HG02840 (cell line): ENCODE measurements at regions not wholly inside any gene's neighbourhood (a gene's known extent, or its start where the extent isn't known, plus 50 kb on each side); places are given as distances from the start of the nearest gene placed in this dataset.
"Not testable (repeated sequence)": the region's sequence is repeated elsewhere in the genome, so short reads cannot be mapped to it uniquely, and the experiment has no call there.

Source experiments
- ATAC-seq: cut with Tn5 transposase; IDR thresholded peaks from one replicate; pipeline ENCODE4 v1.9.1; 2021; ENCODE audit warnings: mild to moderate bottlenecking, moderate library complexity, moderate number of reproducible peaks; ENCODE audit not compliant: unreplicated experiment, low FRiP score

GRCh38 chr11:90446207-90446606, 223.4 kb upstream of the CHORDC1 start:
- ATAC-seq, result no peak

DNA sequence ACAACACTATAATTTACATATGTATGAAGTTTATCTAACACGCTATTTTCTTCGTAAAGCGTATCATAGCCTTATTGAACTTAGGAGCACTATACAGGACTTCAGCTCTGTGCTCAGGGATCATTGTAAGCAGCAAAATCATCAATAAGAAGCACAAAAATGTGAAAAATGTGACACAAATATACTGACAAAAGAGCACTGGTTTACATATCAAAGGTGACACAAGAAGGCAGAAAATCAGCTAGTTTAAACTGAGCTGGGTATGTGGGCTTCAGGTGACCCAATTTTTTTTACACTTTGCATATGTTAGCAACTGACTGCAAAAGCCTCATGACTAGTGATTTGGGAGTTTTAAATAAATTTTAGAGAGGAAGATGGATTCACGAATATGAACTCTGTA, 215.2 kb upstream of the CHORDC1 start:
- ATAC-seq, result no peak

DNA sequence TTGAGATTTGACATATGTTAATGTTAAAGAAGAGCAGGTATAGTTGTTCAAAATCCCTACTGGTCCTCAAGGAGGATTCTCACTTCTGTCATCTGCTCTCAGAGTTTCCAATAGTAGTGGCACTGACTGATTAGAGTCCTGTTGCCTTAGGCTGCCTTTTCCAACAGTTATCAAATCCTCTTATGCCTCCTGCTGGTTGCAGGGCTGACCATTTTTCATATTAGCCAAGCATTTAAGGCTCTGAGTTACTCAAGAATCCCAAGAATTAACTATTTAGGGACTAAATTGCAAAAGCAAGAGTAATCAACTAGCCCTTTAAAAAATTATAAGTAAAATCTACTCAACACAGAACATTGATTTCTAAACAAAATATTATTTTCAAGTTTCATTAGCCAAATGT, 212.0 kb upstream of the CHORDC1 start:
- no peak for ATAC-seq

DNA sequence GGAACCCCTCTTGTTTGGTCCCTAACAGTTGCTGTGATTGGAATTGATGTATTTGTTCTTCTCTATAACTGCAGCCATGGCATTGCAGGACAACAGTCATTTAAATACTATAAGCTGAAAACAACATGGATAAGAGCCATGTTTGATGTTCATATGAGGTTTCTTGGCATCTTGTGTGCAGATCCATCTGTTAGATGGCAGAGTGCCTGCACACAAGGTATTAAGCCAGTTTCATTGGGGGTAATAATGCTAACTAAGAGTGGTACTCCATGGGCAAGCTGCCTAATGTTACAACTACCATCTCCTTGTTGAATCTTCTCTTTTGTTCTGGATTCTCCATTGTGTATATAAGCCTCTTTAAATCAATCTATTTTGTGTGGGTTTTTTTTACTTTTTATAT, 206.0 kb upstream of the CHORDC1 start:
- ATAC-seq, result no peak

- no peak for ATAC-seq
Measured at GRCh38 chr11:90426442-90426841, 203.6 kb upstream of the CHORDC1 start.

GRCh38 chr11:90423378-90423777, 200.5 kb upstream of the CHORDC1 start:
- no peak for ATAC-seq

- not testable (repeated sequence) for ATAC-seq
Measured at GRCh38 chr11:90422787-90423186, 199.9 kb upstream of the CHORDC1 start.

GRCh38 chr11:90414221-90414620, 191.4 kb upstream of the CHORDC1 start:
- ATAC-seq, result no peak

DNA sequence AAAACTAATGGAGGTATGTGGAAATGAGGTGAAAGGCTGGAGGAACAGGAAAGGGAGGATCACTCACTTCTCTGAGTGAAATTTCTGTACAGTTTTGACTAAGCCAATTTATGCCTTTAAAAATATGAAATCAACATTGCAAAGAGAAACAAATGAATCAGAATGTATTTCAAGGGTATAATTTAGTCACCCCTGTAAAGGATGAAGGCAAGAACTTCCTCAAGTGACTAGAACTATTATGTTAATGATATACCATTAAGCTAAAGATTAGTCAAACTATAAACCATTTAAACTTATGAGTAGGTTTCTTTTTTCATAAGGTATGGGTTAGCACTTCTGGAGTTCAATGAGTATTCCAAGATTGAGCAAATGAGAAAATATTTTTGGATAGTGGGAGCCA, 184.5 kb upstream of the CHORDC1 start:
- no peak for ATAC-seq

DNA sequence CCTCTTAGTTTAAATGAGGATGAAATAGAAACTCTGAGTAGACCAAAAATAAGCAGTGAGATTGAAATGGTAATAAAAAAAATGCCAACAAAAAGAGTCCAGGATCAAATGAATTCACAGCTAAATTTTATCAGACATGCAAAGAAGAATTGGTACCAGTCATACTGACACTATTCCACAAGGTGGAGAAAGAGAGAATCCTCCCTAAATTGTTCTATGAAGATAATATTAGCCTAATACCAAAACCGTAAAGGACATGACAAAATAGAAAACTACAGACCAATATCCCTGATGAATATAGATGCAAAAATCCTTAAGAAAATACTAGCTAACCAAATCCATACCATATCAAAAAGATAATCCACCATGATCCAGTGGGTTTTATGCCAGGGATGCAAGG, 169.8 kb upstream of the CHORDC1 start:
- no peak for ATAC-seq

GRCh38 chr11:90391756-90392155, 168.9 kb upstream of the CHORDC1 start:
- ATAC-seq, result no peak

DNA sequence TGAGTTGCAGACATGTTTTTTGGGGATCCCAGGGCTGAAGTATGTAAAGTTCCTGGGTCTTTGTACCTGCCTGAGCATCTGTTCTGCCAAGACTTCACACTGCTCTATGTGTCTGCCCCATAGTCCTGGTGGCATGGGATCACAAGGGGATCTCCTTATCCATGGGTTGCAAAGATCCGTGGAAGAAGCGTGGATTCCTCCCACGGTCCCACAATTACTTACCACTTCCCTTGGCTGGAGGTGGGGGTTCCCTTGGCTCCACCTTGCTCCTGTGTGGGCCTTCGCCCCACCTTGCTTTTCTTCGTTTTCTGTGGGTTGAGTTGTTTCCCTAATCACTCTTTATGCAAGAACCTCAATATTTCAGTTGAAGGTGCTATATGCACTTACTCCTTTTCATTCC, 157.4 kb upstream of the CHORDC1 start:
- no peak for ATAC-seq

DNA sequence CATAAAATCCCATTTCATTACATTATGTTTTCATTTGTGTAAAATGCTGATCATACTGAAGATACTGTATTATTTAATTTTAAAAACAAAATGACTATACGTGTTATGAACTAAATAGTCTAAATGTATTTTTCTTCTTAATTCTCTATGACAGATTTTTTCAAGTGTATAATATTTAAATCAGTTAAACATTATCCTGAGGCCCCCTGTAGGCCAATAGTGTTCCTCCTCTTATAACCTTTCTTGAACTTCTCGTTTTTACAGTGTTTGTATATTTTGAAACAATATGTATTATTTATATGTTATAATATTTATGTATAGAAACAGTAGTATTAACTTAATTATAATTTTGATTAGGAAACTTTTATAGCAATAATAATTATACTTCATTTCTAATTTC, 151.1 kb upstream of the CHORDC1 start:
- ATAC-seq, result no peak

DNA sequence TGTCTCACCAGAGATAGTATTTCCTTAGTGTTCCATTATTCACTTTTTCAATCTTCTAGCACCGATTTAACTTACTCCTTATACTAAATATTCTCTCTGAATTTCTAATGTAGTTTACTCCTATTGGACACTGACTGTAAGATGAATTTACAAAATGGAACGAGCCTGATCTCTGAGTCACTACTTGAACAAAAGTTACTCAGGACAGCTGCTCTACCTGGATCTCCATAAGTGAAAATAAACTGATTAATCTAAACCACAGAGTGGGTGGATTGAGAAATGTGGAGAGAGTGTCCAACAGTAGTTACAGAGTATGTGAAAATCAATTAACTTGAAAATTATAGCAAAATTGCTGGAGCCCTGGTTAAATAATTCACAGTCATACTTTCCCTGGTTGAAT, 141.7 kb upstream of the CHORDC1 start:
- ATAC-seq, result no peak

GRCh38 chr11:90363739-90364138, 140.9 kb upstream of the CHORDC1 start:
- ATAC-seq, result no peak

- no peak for ATAC-seq
Measured at GRCh38 chr11:90355200-90355599, 132.4 kb upstream of the CHORDC1 start.

DNA sequence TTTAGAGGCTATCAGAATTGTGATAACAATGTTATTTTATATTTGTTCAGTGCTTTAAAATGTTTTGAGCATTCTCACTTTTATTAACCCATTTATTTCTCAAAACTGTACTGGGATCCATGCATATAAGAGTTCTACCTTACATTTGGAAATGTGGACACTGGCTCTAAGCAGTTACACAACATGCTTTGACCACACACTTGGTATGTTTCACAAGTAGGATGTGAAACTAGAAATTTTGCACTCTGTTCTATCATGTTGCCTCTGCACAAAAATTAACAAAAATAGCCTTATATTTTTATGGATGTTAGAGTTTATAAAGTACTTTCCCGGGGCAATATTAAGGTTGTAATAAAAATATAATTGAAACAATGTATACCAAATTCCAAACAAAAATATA, 126.9 kb upstream of the CHORDC1 start:
- ATAC-seq, result no peak

- no peak for ATAC-seq
Measured at GRCh38 chr11:90344546-90344945, 121.7 kb upstream of the CHORDC1 start.

GRCh38 chr11:90343673-90344072, 120.8 kb upstream of the CHORDC1 start:
- ATAC-seq, result no peak

- ATAC-seq, result no peak
Measured at GRCh38 chr11:90341986-90342385, 119.1 kb upstream of the CHORDC1 start.

DNA sequence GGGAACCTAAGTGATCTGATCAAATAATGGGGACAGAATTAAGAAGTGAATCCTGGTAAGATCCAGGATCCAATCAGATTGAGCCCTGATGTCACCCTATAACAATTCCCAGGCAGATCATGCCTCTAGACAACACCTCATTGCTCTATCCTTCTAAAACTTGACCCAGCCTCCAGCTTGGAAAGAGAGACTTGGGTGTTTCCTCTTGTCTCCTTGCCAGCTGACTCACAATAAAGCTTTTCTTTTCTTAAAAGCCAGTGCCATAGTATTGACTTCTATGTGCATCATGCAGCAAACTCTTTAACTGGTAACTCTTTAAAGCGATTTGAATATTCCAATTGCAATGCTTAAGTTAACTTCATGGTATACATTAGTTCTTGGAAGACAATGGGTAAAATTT, 109.6 kb upstream of the CHORDC1 start:
- ATAC-seq, result no peak

GRCh38 chr11:90330632-90331031, 107.8 kb upstream of the CHORDC1 start:
- no peak for ATAC-seq

- no peak for ATAC-seq
Measured at GRCh38 chr11:90329043-90329442, 106.2 kb upstream of the CHORDC1 start.
